ENCODE measurements at regions not wholly inside any gene's neighbourhood (a gene's known extent, or its start where the extent isn't known, plus 50 kb on each side); places are given as distances from the start of the nearest gene placed in this dataset.

GRCh38 chr3:177811835-177812234 lies 614.6 kb upstream of the TBL1XR1 start:
- DNase-seq (ENCODE audit: low spot score) = no peak
- Mint-ChIP-seq H3K9me3 (peaks cover 15% of the 10 kb centered on the region), H3K4me3 (no peak overlapping the region), H3K27ac (no peak overlapping the region), H3K36me3 (peaks cover 6% of the 10 kb centered on the region; the same call in 1 of the 2 replicates), H3K4me1 (no peaks in the 10 kb centered on the region), H3K27me3 (ENCODE audit: low read depth) (no peaks in the 10 kb centered on the region)
- ATAC-seq = no peak
- ChIA-PET CTCF (no interaction called here), POLR2A (no interaction called here)
- TF ChIP-seq KAT7 (CRISPR knock-in tag; IDR thresholded peaks at IDR 0.05; ENCODE audit: borderline replicate concordance) (no peak), ETV6 (CRISPR knock-in tag; IDR thresholded peaks at IDR 0.05) (no peak), NR1H2 (CRISPR knock-in tag; IDR thresholded peaks at IDR 0.05) (no peak), PREB (CRISPR knock-in tag; IDR thresholded peaks at IDR 0.05; ENCODE audit: borderline replicate concordance) (no peak), JUN (CRISPR knock-in tag; IDR thresholded peaks at IDR 0.05) (no peak)
- TF ChIP-seq, protein P1, sequence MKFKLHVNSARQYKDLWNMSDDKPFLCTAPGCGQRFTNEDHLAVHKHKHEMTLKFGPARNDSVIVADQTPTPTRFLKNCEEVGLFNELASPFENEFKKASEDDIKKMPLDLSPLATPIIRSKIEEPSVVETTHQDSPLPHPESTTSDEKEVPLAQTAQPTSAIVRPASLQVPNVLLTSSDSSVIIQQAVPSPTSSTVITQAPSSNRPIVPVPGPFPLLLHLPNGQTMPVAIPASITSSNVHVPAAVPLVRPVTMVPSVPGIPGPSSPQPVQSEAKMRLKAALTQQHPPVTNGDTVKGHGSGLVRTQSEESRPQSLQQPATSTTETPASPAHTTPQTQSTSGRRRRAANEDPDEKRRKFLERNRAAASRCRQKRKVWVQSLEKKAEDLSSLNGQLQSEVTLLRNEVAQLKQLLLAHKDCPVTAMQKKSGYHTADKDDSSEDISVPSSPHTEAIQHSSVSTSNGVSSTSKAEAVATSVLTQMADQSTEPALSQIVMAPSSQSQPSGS (CRISPR knock-in tag; IDR thresholded peaks at IDR 0.05; ENCODE audit: borderline replicate concordance, low read depth) = no peak
- TF ChIP-seq, protein P2, sequence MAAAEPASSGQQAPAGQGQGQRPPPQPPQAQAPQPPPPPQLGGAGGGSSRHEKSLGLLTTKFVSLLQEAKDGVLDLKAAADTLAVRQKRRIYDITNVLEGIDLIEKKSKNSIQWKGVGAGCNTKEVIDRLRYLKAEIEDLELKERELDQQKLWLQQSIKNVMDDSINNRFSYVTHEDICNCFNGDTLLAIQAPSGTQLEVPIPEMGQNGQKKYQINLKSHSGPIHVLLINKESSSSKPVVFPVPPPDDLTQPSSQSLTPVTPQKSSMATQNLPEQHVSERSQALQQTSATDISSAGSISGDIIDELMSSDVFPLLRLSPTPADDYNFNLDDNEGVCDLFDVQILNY (CRISPR knock-in tag; IDR thresholded peaks at IDR 0.05) = no peak
- TF ChIP-seq, protein P3, sequence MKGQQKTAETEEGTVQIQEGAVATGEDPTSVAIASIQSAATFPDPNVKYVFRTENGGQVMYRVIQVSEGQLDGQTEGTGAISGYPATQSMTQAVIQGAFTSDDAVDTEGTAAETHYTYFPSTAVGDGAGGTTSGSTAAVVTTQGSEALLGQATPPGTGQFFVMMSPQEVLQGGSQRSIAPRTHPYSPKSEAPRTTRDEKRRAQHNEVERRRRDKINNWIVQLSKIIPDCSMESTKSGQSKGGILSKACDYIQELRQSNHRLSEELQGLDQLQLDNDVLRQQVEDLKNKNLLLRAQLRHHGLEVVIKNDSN (CRISPR knock-in tag; IDR thresholded peaks at IDR 0.05) = no peak

DNA sequence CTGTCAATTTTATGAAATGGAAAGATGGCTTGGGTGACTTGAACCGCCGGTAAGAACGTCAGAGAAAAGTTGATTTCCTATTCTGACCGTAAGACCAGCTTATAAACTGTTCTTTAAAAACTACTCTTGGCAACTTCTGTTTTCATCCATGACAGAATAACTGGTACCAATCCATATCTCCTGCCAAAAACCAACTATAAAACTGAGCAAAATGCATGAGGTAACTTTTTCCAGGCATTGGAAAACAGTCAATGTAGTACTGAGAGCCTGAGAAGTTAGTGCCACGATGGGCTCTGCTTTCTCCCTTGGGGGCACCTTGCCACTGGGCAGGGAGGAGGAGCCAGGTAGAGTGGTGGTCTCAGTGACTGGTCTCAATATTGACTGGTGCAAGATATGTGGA lies 615.2 kb upstream of the TBL1XR1 start:
- ChIA-PET POLR2A (no interaction called here), CTCF (no interaction called here)
- ATAC-seq (no peak), DNase-seq (ENCODE audit: low spot score) (no peak)
- H3K4me3 Mint-ChIP-seq = no peak overlapping the region
- no peak overlapping the region; the same call in 1 of the 2 replicates for H3K27ac Mint-ChIP-seq
- no peaks in the 10 kb centered on the region for H3K27me3 Mint-ChIP-seq (ENCODE audit: low read depth)
- peaks cover 14% of the 10 kb centered on the region for H3K9me3 Mint-ChIP-seq
- TF ChIP-seq MXD4 (CRISPR knock-in tag; IDR thresholded peaks at IDR 0.05; ENCODE audit: borderline replicate concordance) = no peak
- TF ChIP-seq PRDM15 (CRISPR knock-in tag; IDR thresholded peaks at IDR 0.05) = no peak
- TF ChIP-seq ZNF416 (CRISPR knock-in tag; IDR thresholded peaks at IDR 0.05) = no peak
- no peak for TF ChIP-seq SP1 (CRISPR knock-in tag; conservative IDR thresholded peaks at IDR 0.05)
- TF ChIP-seq ZNF138 (CRISPR knock-in tag; conservative IDR thresholded peaks at IDR 0.05) = no peak
- TF ChIP-seq AFF4 (CRISPR knock-in tag; IDR thresholded peaks at IDR 0.05; ENCODE audit: borderline replicate concordance) = no peak
- no peak for TF ChIP-seq ZNF671 (CRISPR knock-in tag; IDR thresholded peaks at IDR 0.05)
- no peak for TF ChIP-seq OVOL2 (CRISPR knock-in tag; IDR thresholded peaks at IDR 0.05; ENCODE audit: borderline replicate concordance)
- no peak for TF ChIP-seq JAZF1 (CRISPR knock-in tag; IDR thresholded peaks at IDR 0.05)
- no peak for TF ChIP-seq NR2C2 (CRISPR knock-in tag; IDR thresholded peaks at IDR 0.05)
- TF ChIP-seq, protein P4, sequence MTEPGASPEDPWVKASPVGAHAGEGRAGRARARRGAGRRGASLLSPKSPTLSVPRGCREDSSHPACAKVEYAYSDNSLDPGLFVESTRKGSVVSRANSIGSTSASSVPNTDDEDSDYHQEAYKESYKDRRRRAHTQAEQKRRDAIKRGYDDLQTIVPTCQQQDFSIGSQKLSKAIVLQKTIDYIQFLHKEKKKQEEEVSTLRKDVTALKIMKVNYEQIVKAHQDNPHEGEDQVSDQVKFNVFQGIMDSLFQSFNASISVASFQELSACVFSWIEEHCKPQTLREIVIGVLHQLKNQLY (CRISPR knock-in tag; IDR thresholded peaks at IDR 0.05) = no peak
- no peak for TF ChIP-seq GTF2I (CRISPR knock-in tag; conservative IDR thresholded peaks at IDR 0.05)
- TF ChIP-seq, protein P2 (CRISPR knock-in tag; IDR thresholded peaks at IDR 0.05) = no peak
- peaks cover 6% of the 10 kb centered on the region; the same call in 1 of the 2 replicates for H3K36me3 Mint-ChIP-seq
- H3K4me1 Mint-ChIP-seq = no peaks in the 10 kb centered on the region
